Type B pancreatic cell (in vitro differentiated cells): ENCODE measurements at regions not wholly inside any gene's neighbourhood (a gene's known extent, or its start where the extent isn't known, plus 50 kb on each side); places are given as distances from the start of the nearest gene placed in this dataset.

Experiments used
- DNase-seq: peaks from one replicate; pipeline ENCODE4 v3.0.0; 2021; ENCODE audit warnings: mixed read lengths; ENCODE audit not compliant: unreplicated experiment; ENCODE audit errors: extremely low spot score
- H3K27ac Mint-ChIP-seq: 2 replicates; pipeline ENCODE4 v1.8.0; 2021; ENCODE audit warnings: mild to moderate bottlenecking, mixed read lengths
- H3K27me3 Mint-ChIP-seq: 2 replicates; pipeline ENCODE4 v1.8.0; 2021; ENCODE audit warnings: mixed read lengths
- H3K36me3 Mint-ChIP-seq: 2 replicates; pipeline ENCODE4 v1.8.0; 2021; ENCODE audit warnings: mixed read lengths
- H3K4me1 Mint-ChIP-seq: one replicate; pipeline ENCODE4 v1.8.0; 2021; ENCODE audit warnings: mixed read lengths; ENCODE audit not compliant: unreplicated experiment
- H3K4me3 Mint-ChIP-seq: 2 replicates; pipeline ENCODE4 v1.8.0; 2021; ENCODE audit warnings: mild to moderate bottlenecking, mixed read lengths
- H3K9me3 Mint-ChIP-seq: 2 replicates; pipeline ENCODE4 v1.8.0; 2021; ENCODE audit warnings: mixed read lengths
- CTCF ChIP-seq: fragments of 200-600 bp; sonication (generic); conservative IDR thresholded peaks from 2 replicates; pipeline ENCODE4 v1.5.0; 2021; ENCODE audit warnings: antibody characterized with exemption, mild to moderate bottlenecking

GRCh38 chr2:236719192-236719635, 149.6 kb downstream of the ACKR3 start:
- no peak for DNase-seq
- Mint-ChIP-seq H3K4me3 (no peak overlapping the region), H3K27ac (no peak overlapping the region), H3K27me3 (peaks cover 24% of the 10 kb centered on the region), H3K9me3 (no peaks in the 10 kb centered on the region), H3K36me3 (no peaks in the 10 kb centered on the region), H3K4me1 (peaks cover 60% of the 10 kb centered on the region)
- TF ChIP-seq CTCF, result no peak

- DNase-seq, result no peak
- Mint-ChIP-seq H3K27ac (no peak overlapping the region), H3K4me1 (peaks cover 46% of the 10 kb centered on the region), H3K9me3 (no peaks in the 10 kb centered on the region), H3K27me3 (peaks cover 24% of the 10 kb centered on the region), H3K36me3 (no peaks in the 10 kb centered on the region), H3K4me3 (peak overlapping the region; percentile 25)
- TF ChIP-seq CTCF, result no peak
Observed at GRCh38 chr2:236720974-236721540, 151.4 kb downstream of the ACKR3 start.

GRCh38 chr2:236724200-236724599, 154.6 kb downstream of the ACKR3 start:
- Mint-ChIP-seq H3K9me3 (no peaks in the 10 kb centered on the region), H3K4me1 (peaks cover 28% of the 10 kb centered on the region), H3K27me3 (peaks cover 15% of the 10 kb centered on the region), H3K4me3 (no peak overlapping the region), H3K27ac (no peak overlapping the region), H3K36me3 (no peaks in the 10 kb centered on the region)
- no peak for TF ChIP-seq CTCF
- DNase-seq, result no peak

- Mint-ChIP-seq H3K4me3 (no peak overlapping the region), H3K27ac (no peak overlapping the region)
- no peak for TF ChIP-seq CTCF
Observed at GRCh38 chr2:236726701-236727450, 157.3 kb downstream of the ACKR3 start.

GRCh38 chr2:236728916-236729670, 159.5 kb downstream of the ACKR3 start:
- H3K27ac Mint-ChIP-seq, result peak overlapping the region; percentile 23

More at GRCh38 chr2:236726701-236727450, 157.3 kb downstream of the ACKR3 start:
- no peak for DNase-seq
- H3K27me3 Mint-ChIP-seq, result no peaks in the 10 kb centered on the region
- no peaks in the 10 kb centered on the region for H3K36me3 Mint-ChIP-seq
- H3K9me3 Mint-ChIP-seq, result no peaks in the 10 kb centered on the region
- peaks cover 25% of the 10 kb centered on the region for H3K4me1 Mint-ChIP-seq

More at GRCh38 chr2:236728916-236729670, 159.5 kb downstream of the ACKR3 start:
- no peaks in the 10 kb centered on the region for H3K9me3 Mint-ChIP-seq
- H3K27me3 Mint-ChIP-seq, result peaks cover 8% of the 10 kb centered on the region
- H3K4me1 Mint-ChIP-seq, result peaks cover 40% of the 10 kb centered on the region
- H3K36me3 Mint-ChIP-seq, result no peaks in the 10 kb centered on the region
- no peak for DNase-seq
- no peak for TF ChIP-seq CTCF
- no peak overlapping the region for H3K4me3 Mint-ChIP-seq
